CD4-positive, alpha-beta T cell treated with Interferon alpha-2 for 1 hour (primary cell): ENCODE measurements at regions not wholly inside any gene's neighbourhood (a gene's known extent, or its start where the extent isn't known, plus 50 kb on each side); places are given as distances from the start of the nearest gene placed in this dataset.
A peak's percentile ranks its signal among the peaks of the same experiment; 100 is the strongest.

ENCODE experiments used
- DNase-seq, 2 donors: peaks; one replicate each; pipeline ENCODE4 v3.0.0-alpha.2; 2020 to 2022

GRCh38 chr12:127640181-127640886 is 626.6 kb upstream of the TMEM132C start:
- DNase-seq, result no peak

GRCh38 chr12:127642208-127642607 is 624.8 kb upstream of the TMEM132C start:
- DNase-seq, result no peak

GRCh38 chr12:127648321-127648720 is 618.6 kb upstream of the TMEM132C start:
- no peak for DNase-seq

- DNase-seq, result no peak
Measured at GRCh38 chr12:127649961-127650360, 617.0 kb upstream of the TMEM132C start.

GRCh38 chr12:127650626-127651025 is 616.3 kb upstream of the TMEM132C start:
- no peak for DNase-seq

GRCh38 chr12:127652281-127652680 is 614.7 kb upstream of the TMEM132C start:
- DNase-seq, result no peak

GRCh38 chr12:127654383-127654985 is 612.5 kb upstream of the TMEM132C start:
- DNase-seq, result no peak

- DNase-seq, result no peak
Measured at GRCh38 chr12:127655691-127656090, 611.3 kb upstream of the TMEM132C start.

GRCh38 chr12:127656266-127656665 is 610.7 kb upstream of the TMEM132C start:
- no peak for DNase-seq

GRCh38 chr12:127657036-127657435 is 609.9 kb upstream of the TMEM132C start:
- no peak for DNase-seq

GRCh38 chr12:127660961-127661360 is 606.0 kb upstream of the TMEM132C start:
- no peak for DNase-seq

GRCh38 chr12:127663716-127664115 is 603.3 kb upstream of the TMEM132C start:
- no peak for DNase-seq

- DNase-seq, result no peak
Measured at GRCh38 chr12:127664901-127665300, 602.1 kb upstream of the TMEM132C start.

GRCh38 chr12:127667131-127667685 is 599.8 kb upstream of the TMEM132C start:
- no peak for DNase-seq

GRCh38 chr12:127670294-127670693 is 596.7 kb upstream of the TMEM132C start:
- DNase-seq, result no peak

GRCh38 chr12:127670796-127671195 is 596.2 kb upstream of the TMEM132C start:
- DNase-seq, result no peak

- no peak for DNase-seq
Measured at GRCh38 chr12:127675936-127676335, 591.0 kb upstream of the TMEM132C start.

- peak in 1 of 2 donors; percentile 33 for DNase-seq
Measured at GRCh38 chr12:127677537-127678131, 589.3 kb upstream of the TMEM132C start.

- DNase-seq, result no peak
Measured at GRCh38 chr12:127678945-127679344, 588.0 kb upstream of the TMEM132C start.

GRCh38 chr12:127680516-127680915 is 586.5 kb upstream of the TMEM132C start:
- no peak for DNase-seq

GRCh38 chr12:127681151-127681754 is 585.7 kb upstream of the TMEM132C start:
- DNase-seq, result no peak

GRCh38 chr12:127685491-127685890 is 581.5 kb upstream of the TMEM132C start:
- DNase-seq, result no peak

GRCh38 chr12:127685931-127686330 is 581.0 kb upstream of the TMEM132C start:
- no peak for DNase-seq

GRCh38 chr12:127687181-127687580 is 579.8 kb upstream of the TMEM132C start:
- DNase-seq, result no peak
